GM23338 (cell line): ENCODE measurements at regions not wholly inside any gene's neighbourhood (a gene's known extent, or its start where the extent isn't known, plus 50 kb on each side); places are given as distances from the start of the nearest gene placed in this dataset.

ENCODE experiments used
- ATAC-seq: fragments of 200-7000 bp; cut with Tn5 transposase; 3 replicates; pipeline ENCODE4 v1.9.1; 2020
- DNase-seq: peaks from one replicate; pipeline ENCODE4 v3.0.0-alpha.2; 2015; ENCODE audit warnings: low spot score
- H2AFZ ChIP-seq: fragments of 200-600 bp; sonication (generic); 2 replicates; pipeline ENCODE4 v1.8.0; 2016; ENCODE audit warnings: antibody characterized with exemption, mild to moderate bottlenecking, moderate library complexity
- H3F3A ChIP-seq: fragments of 200-600 bp; sonication (generic); replicated peaks from 2 replicates; pipeline ENCODE4 v1.8.0; 2017; ENCODE audit warnings: antibody characterized with exemption, mixed run types, low read depth
- H3K27ac ChIP-seq: fragments of 200-600 bp; sonication (generic); 2 replicates; pipeline ENCODE4 v1.6.1; 2016; ENCODE audit warnings: low read depth
- H3K27me3 ChIP-seq: fragments of 200-600 bp; sonication (generic); 2 replicates; pipeline ENCODE4 v1.8.0; 2016; ENCODE audit warnings: mild to moderate bottlenecking, mixed run types, moderate library complexity; ENCODE audit not compliant: insufficient read depth
- H3K36me3 ChIP-seq: fragments of 200-600 bp; sonication (generic); 2 replicates; pipeline ENCODE4 v1.8.0; 2016; ENCODE audit warnings: mild to moderate bottlenecking; ENCODE audit not compliant: insufficient read depth
- H3K4me1 ChIP-seq: fragments of 200-600 bp; sonication (generic); 2 replicates; pipeline ENCODE4 v1.8.0; 2016; ENCODE audit warnings: mild to moderate bottlenecking, moderate library complexity; ENCODE audit not compliant: insufficient read depth
- H3K4me2 ChIP-seq: fragments of 200-600 bp; sonication (generic); 2 replicates; pipeline ENCODE4 v1.7.1; 2017; ENCODE audit warnings: mixed run types
- H3K4me3 ChIP-seq: fragments of 200-600 bp; sonication (generic); 2 replicates; pipeline ENCODE4 v1.6.1; 2016; ENCODE audit warnings: mixed run types
- H3K79me2 ChIP-seq: fragments of 200-600 bp; sonication (generic); replicated peaks from 2 replicates; pipeline ENCODE4 v1.8.0; 2017; ENCODE audit warnings: mild to moderate bottlenecking; ENCODE audit not compliant: insufficient read depth
- H3K9me2 ChIP-seq: fragments of 200-600 bp; sonication (generic); 2 replicates; pipeline ENCODE4 v1.8.0; 2017; ENCODE audit not compliant: insufficient read depth
- H4K20me1 ChIP-seq: fragments of 200-600 bp; sonication (generic); replicated peaks from 2 replicates; pipeline ENCODE4 v1.8.0; 2017; ENCODE audit warnings: mild to moderate bottlenecking; ENCODE audit not compliant: insufficient read depth
- H3K27ac Mint-ChIP-seq: 2 replicates; pipeline ENCODE4 v1.8.0; 2020; ENCODE audit warnings: inconsistent platforms, mild to moderate bottlenecking, moderate library complexity, mixed read lengths
- H3K27me3 Mint-ChIP-seq: 3 replicates; pipeline ENCODE4 v1.8.0; 2022; ENCODE audit warnings: low read depth, mild to moderate bottlenecking, moderate library complexity, mixed read lengths, inconsistent platforms; ENCODE audit not compliant: insufficient read depth, poor library complexity
- H3K36me3 Mint-ChIP-seq: 3 replicates; pipeline ENCODE4 v1.8.0; 2021; ENCODE audit warnings: low read depth, mild to moderate bottlenecking, inconsistent platforms, moderate library complexity, mixed read lengths
- H3K4me1 Mint-ChIP-seq: 3 replicates; pipeline ENCODE4 v1.8.0; 2020; ENCODE audit warnings: mild to moderate bottlenecking, inconsistent platforms, mixed read lengths
- H3K4me3 Mint-ChIP-seq: 3 replicates; pipeline ENCODE4 v1.8.0; 2021; ENCODE audit warnings: moderate library complexity, mild to moderate bottlenecking, inconsistent platforms, mixed read lengths
- H3K9me3 Mint-ChIP-seq: 3 replicates; pipeline ENCODE4 v1.8.0; 2020; ENCODE audit warnings: moderate library complexity, mild to moderate bottlenecking, inconsistent platforms, mixed read lengths
- CREB1 ChIP-seq: fragments of 250-450 bp; sonication (Bioruptor Pico); IDR thresholded peaks from 2 replicates; pipeline ENCODE4 v1.5.0; 2020; ENCODE audit warnings: low read depth, mild to moderate bottlenecking, moderate library complexity
- NANOG ChIP-seq: IDR thresholded peaks from 2 replicates; pipeline ENCODE4 v1.6.1; 2016; ENCODE audit warnings: antibody characterized with exemption, borderline replicate concordance
- ZNF462 ChIP-seq: fragments of 250-450 bp; sonication (Bioruptor Pico); IDR thresholded peaks from 2 replicates; pipeline ENCODE4 v1.5.0; 2020; ENCODE audit warnings: mild to moderate bottlenecking, moderate library complexity

DNA sequence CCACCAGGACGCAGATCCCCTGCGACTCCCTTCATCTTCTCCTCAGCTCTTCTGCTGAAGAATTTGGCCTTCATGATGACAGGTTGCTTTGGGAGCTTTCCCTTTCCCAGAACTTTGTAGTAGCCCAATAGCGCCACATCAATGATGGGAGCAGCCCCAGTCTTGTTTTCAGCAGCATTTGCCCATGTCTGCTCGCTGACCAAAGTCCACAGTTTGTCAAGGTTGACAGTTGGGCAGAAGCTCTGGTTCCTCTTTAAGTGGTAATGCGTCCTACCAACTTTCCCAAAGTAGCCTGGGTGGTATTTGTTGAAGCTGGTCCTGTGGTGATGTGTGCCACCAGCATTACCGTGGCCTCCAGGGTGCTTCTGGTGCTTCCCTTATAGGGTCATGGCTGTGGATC lies 62.2 kb downstream of the GCNT4 start (continued):
- no peak for TF ChIP-seq ZNF462 (CRISPR knock-in tag)

GRCh38 chr5:74988273-74988983 lies 63.9 kb downstream of the GCNT4 start:
- Mint-ChIP-seq H3K27me3 (peaks cover 3% of the 10 kb centered on the region), H3K4me1 (no peaks in the 10 kb centered on the region; the same call in 2 of the 3 replicates), H3K4me3 (no peak overlapping the region), H3K36me3 (0 out of 3 replicates have a peak, but pooled peaks cover 4% of the 10 kb centered on the region), H3K9me3 (peaks cover 5% of the 10 kb centered on the region; the same call in 2 of the 3 replicates), H3K27ac (no peak overlapping the region)
- no peak for TF ChIP-seq ZNF462 (CRISPR knock-in tag)
- no peak for TF ChIP-seq NANOG
- TF ChIP-seq CREB1 (CRISPR knock-in tag), result no peak
- peaks cover 4% of the 10 kb centered on the region; the same call in 1 of the 2 replicates for H3K9me2 ChIP-seq
- no peaks in the 10 kb centered on the region for H3K79me2 ChIP-seq
- H3K4me2 ChIP-seq, result no peak overlapping the region
- ATAC-seq (no peak), DNase-seq (no peak)
- no peaks in the 10 kb centered on the region for H3K36me3 ChIP-seq
- H2AFZ ChIP-seq, result no peak overlapping the region
- no peaks in the 10 kb centered on the region for H3K4me1 ChIP-seq
- H3K4me3 ChIP-seq, result no peak overlapping the region
- H3K27me3 ChIP-seq, result no peaks in the 10 kb centered on the region
- no peak overlapping the region for H3K27ac ChIP-seq
- no peaks in the 10 kb centered on the region for H3F3A ChIP-seq
- H4K20me1 ChIP-seq, result no peaks in the 10 kb centered on the region
